Psoas muscle (tissue), 7 donors: ENCODE measurements at regions not wholly inside any gene's neighbourhood (a gene's known extent, or its start where the extent isn't known, plus 50 kb on each side); places are given as distances from the start of the nearest gene placed in this dataset.

ENCODE experiments used
- ATAC-seq, 4 donors: fragments of 200-7000 bp; cut with Tn5 transposase; one replicate each; pipeline ENCODE4 v1.9.1; 2020; ENCODE audit warnings: moderate library complexity in 3 of 4, mild to moderate bottlenecking in 2 of 4
- DNase-seq, 2 donors: peaks; one replicate each; pipeline ENCODE4 v3.0.0-alpha.2; 2020
- H3K27ac ChIP-seq: fragments of 200-600 bp; one replicate; pipeline ENCODE4 v1.8.0; 2022
- H3K27me3 ChIP-seq, 3 donors: fragments of 200-600 bp in 1 of 3; one replicate each; pipeline versions ENCODE4 v1.6.1 to v1.8.0; 2013 to 2022; ENCODE audit warnings: low read length in 2 of 3, mild to moderate bottlenecking in 2 of 3, moderate library complexity in 1 of 3; ENCODE audit not compliant: insufficient read depth in 3 of 3
- H3K36me3 ChIP-seq, 2 donors: fragments of 200-600 bp in 1 of 2; one replicate each; pipeline versions ENCODE4 v1.6.1 to v1.8.0; 2013 to 2022; ENCODE audit warnings: low read depth in 1 of 2, mild to moderate bottlenecking in 1 of 2, moderate library complexity in 1 of 2; ENCODE audit not compliant: insufficient read depth in 1 of 2
- H3K4me1 ChIP-seq: fragments of 200-600 bp; one replicate; pipeline ENCODE4 v1.8.0; 2022
- H3K4me3 ChIP-seq: fragments of 200-600 bp; one replicate; pipeline ENCODE4 v1.8.0; 2022; ENCODE audit warnings: mild to moderate bottlenecking
- H3K9me3 ChIP-seq: fragments of 200-600 bp; one replicate; pipeline ENCODE4 v1.8.0; 2022
- WGBS, 3 donors: extraction: QIAGEN DNeasy Blood & Tissue Kit; methylation state at CpG; one replicate each; pipeline versions ENCODE4 v1.1.6 to v1.1.7; 2013; 5-methylcytosine and 5-hydroxymethylcytosine counted together
- intact Hi-C, 2 donors: fragments of 100-400 bp; cut with DNase I; formaldehyde crosslinking; loops; one replicate each; pipeline versions ENCODE4 v1.11.0 to v1.14.2; 2022
- TF ChIP-seq, protein P1 (sequence below): fragments of 200-600 bp; IDR thresholded peaks from one replicate; pipeline ENCODE4 v1.8.0; 2022; ENCODE audit warnings: antibody characterized with exemption
- donor health status: healthy with polysubstance abuse.
- donor health status: DM: no; HTN: no; CAD: no; lungs with moderate emphysema.
- donor health status: Bipolar disorder and iron deficiency.
- donor health status: healthy.
- donor health status: DM: yes; HTN: yes; CAD: no.
- donor health status: DM: no; HTN: no; CAD: no.
- donor health status: DM: yes; HTN: yes; CAD: no.

DNA sequence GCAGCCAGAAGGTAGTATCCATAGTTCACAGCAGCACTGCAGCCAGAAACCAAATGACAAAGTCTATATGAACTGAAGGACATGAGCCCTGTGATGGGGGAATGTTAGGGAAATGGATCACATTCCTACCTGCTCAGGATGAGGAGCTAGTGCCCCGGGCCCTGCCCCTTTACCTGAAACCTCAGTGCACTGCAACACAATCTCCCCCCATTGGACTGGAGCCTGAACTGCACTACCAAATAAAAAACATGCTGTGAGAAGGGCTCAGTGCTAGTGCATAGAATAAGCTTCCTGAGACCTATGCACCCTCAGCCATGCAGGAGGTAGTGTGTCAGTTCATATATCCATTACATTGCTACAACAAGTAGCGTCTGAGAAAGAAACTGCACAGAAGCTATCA, 477.8 kb downstream of the HACE1 start:
- H3K4me1 ChIP-seq: no peaks in the 10 kb centered on the region
- intact Hi-C loops: no loop called here
- DNase-seq: no peak
- H3K27me3 ChIP-seq: no peaks in the 10 kb centered on the region
- TF ChIP-seq, protein P1, sequence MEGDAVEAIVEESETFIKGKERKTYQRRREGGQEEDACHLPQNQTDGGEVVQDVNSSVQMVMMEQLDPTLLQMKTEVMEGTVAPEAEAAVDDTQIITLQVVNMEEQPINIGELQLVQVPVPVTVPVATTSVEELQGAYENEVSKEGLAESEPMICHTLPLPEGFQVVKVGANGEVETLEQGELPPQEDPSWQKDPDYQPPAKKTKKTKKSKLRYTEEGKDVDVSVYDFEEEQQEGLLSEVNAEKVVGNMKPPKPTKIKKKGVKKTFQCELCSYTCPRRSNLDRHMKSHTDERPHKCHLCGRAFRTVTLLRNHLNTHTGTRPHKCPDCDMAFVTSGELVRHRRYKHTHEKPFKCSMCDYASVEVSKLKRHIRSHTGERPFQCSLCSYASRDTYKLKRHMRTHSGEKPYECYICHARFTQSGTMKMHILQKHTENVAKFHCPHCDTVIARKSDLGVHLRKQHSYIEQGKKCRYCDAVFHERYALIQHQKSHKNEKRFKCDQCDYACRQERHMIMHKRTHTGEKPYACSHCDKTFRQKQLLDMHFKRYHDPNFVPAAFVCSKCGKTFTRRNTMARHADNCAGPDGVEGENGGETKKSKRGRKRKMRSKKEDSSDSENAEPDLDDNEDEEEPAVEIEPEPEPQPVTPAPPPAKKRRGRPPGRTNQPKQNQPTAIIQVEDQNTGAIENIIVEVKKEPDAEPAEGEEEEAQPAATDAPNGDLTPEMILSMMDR: no peak
- no peak for ATAC-seq
- no peaks in the 10 kb centered on the region for H3K36me3 ChIP-seq
- no peak overlapping the region for H3K4me3 ChIP-seq
- 85 to 89% (median 88%) methylated on average over 2 of the region's 2 CpGs for WGBS, 3 donors
- H3K9me3 ChIP-seq: no peaks in the 10 kb centered on the region
- H3K27ac ChIP-seq: no peak overlapping the region

DNA sequence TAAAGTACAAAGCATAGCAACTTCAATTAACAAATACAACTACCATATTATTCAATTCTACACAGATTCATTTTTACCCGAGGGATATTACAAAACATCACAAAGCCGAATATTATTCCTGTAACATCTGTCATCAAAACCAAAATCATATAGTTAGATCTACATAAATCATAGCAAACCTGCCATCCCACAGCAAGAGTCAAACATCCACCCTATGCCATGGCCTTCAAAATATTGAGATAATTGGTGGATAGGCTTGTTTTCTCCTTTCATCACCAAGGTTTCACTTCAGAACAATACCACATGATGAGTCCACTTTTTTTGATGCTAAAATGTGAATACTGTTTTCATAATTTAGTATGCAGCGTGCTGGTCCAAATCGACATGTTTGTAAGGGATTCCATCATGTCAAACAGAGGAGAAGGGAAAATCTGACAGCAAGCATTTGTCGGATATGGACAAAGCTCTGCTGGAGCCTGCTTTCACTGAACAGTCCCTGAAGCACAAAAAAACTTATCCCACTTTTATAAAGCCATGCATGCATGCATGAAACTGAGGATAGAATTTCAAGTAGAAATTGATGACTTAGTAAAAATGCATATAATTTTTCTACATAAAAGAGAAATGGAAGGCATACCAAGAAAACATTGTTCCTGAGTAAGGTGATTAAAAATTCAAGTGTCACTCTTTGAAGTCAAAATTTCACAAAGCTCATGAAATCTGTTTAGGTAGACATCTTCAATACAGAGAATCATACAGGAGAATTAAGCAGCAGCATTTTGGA, 494.1 kb downstream of the HACE1 start:
- ATAC-seq: no peak
- 47 to 60% (median 55%) methylated on average over 5 of the region's 5 CpGs for WGBS, 3 donors
- TF ChIP-seq, protein P1: no peak

DNA sequence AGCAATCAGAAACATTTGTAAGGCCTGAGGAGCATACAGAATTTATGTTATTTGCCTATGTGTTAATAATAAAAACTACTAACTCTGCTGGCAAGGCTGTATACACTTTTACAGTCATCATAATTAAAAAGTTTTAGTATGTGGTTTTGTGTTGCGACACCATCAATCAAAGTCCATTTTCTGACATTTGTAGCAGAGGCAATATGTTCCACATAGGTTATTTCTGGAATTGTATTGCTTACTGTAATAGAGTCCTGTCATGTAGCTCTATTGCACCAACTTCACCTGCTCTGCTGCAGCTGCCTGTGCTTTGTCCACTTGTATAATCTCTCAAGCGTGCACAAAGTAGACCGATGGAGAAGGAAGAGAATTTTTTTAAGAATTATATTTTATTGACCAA, 501.8 kb downstream of the HACE1 start:
- Histone ChIP-seq H3K9me3 (no peaks in the 10 kb centered on the region), H3K4me3 (no peak overlapping the region), H3K4me1 (no peaks in the 10 kb centered on the region), H3K36me3 (no peaks in the 10 kb centered on the region), H3K27me3 (no peaks in the 10 kb centered on the region), H3K27ac (no peak overlapping the region)
- ATAC-seq: no peak
- intact Hi-C loops: loop anchor here in 1 of 2 donors (5.0 kb wide), 1 partner anchor 321 kb away; no protein-coding TSS in a partner anchor
- no peak for DNase-seq
- 81 to 84% (median 84%) methylated on average over 3 of the region's 3 CpGs for WGBS, 3 donors
- TF ChIP-seq, protein P1: no peak

More for the DNA sequence above, 494.1 kb downstream of the HACE1 start:
- intact Hi-C loops: no loop called here
- Histone ChIP-seq H3K4me1 (no peaks in the 10 kb centered on the region), H3K9me3 (no peaks in the 10 kb centered on the region), H3K27ac (no peak overlapping the region), H3K36me3 (no peaks in the 10 kb centered on the region), H3K27me3 (no peaks in the 10 kb centered on the region), H3K4me3 (no peak overlapping the region)
- DNase-seq: no peak

DNA sequence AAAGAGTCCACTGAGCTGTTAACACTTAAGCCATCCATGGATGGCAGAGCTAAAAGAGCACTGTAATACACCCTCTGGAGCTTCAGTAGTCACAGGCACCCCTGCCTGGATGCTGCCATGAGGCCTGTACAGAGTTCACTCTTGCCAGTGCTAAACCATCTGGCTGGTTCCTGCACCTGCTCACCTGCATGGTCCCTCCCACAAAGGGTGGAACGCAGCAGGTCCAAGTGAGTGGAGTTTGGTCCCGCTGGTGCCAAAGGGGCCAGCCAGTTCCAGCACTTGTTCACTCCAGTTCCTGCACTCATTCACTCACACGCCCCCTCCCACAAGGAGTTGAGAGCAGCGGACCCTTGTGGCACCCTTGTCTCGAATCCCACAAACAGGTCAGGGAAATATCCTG, 503.5 kb downstream of the HACE1 start:
- no peaks in the 10 kb centered on the region for H3K36me3 ChIP-seq
- no peak overlapping the region for H3K27ac ChIP-seq
- ATAC-seq: no peak
- DNase-seq: no peak
- H3K9me3 ChIP-seq: no peaks in the 10 kb centered on the region
- WGBS, 3 donors: 91 to 95% (median 92%) methylated on average over 5 of the region's 5 CpGs
- TF ChIP-seq, protein P1: no peak
- no peaks in the 10 kb centered on the region for H3K4me1 ChIP-seq
- intact Hi-C loops: loop anchor here in 1 of 2 donors (5.0 kb wide), 1 partner anchor 319 kb away; no protein-coding TSS in a partner anchor
- H3K27me3 ChIP-seq: no peaks in the 10 kb centered on the region
- no peak overlapping the region for H3K4me3 ChIP-seq
